ENCODE measurements at regions not wholly inside any gene's neighbourhood (a gene's known extent, or its start where the extent isn't known, plus 50 kb on each side); places are given as distances from the start of the nearest gene placed in this dataset.

- DNase-seq = no peak
Measured at GRCh38 chr7:106812027-106812643, 52.9 kb upstream of the PIK3CG start.

DNA sequence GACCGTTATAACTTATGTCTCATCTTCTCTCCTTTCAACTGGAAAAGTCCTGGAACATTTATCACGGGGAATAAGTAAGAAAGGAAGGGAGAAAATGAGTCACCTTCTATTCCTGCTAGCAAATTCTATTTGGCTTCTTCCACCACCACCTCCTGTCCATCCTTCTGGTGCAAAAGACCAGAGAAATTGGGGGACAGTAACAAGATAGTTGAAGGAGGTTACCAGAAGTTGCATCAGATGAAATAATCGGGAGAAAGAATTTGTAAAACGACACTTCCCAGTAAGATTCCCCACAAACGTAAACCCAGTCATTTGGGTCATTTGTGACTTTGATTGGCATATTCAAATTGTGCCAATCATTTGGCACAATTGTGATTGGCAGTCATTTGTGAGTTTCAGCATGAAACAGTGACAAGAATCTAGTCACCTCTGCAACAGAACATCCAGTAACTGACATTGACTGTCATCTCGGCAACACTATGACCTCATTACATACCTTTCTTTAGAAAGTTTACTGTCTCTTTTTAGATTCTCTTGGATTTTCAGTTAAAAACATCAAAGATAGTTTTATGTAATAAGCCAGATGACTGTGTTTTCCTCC lies 51.3 kb upstream of the PIK3CG start:
- DNase-seq = no peak

DNA sequence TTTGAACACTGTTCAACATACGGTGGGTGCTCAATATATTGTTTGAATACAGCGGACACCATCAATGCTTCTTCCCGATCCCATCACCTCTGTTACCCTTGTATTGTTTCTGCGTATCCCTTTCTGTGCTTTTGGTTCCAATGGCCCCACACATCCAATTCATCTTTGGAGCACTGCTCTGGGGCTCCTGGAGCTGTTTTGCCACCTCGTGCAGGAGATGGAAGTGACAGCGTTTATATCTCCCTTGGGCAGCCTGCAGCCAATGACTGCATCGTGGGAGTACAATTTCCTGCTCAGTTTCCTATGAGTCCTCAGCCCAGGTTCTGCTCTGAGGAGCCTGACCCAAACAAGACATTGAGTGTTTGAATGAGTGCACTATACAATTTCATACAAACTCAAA lies 50.2 kb upstream of the PIK3CG start:
- no peak for DNase-seq

Measured in DMS153 (cell line).